Thyroid gland (tissue), 4 donors: ENCODE measurements at regions not wholly inside any gene's neighbourhood (a gene's known extent, or its start where the extent isn't known, plus 50 kb on each side); places are given as distances from the start of the nearest gene placed in this dataset.
"Not testable (repeated sequence)": the region's sequence is repeated elsewhere in the genome, so short reads cannot be mapped to it uniquely, and the experiment has no call there.

Experiments
- DNase-seq, 2 donors: peaks; one replicate each; pipeline ENCODE4 v3.0.0-alpha.2; 2019
- H3K27ac ChIP-seq, 3 donors: fragments of 200-600 bp; sonication (generic); 1 replicate in 2 of 3; 2 replicates in 1 of 3; pipeline ENCODE4 v1.5.1; 2016 to 2019; ENCODE audit warnings: mild to moderate bottlenecking in 1 of 3, moderate library complexity in 1 of 3
- H3K27me3 ChIP-seq: fragments of 200-600 bp; sonication (generic); one replicate; pipeline ENCODE4 v1.5.1; 2019
- H3K36me3 ChIP-seq, 2 donors: fragments of 200-600 bp; sonication (generic); one replicate each; pipeline ENCODE4 v1.5.1; 2016 to 2019
- H3K4me1 ChIP-seq, 2 donors: fragments of 200-600 bp; sonication (generic); one replicate each; pipeline ENCODE4 v1.5.1; 2017 to 2019
- H3K4me3 ChIP-seq, 3 donors: fragments of 200-600 bp; sonication (generic); replicated peaks in 1 of 3; 1 replicate in 2 of 3; 2 replicates in 1 of 3; pipeline ENCODE4 v1.5.1; 2016; ENCODE audit warnings: mild to moderate bottlenecking in 1 of 3
- H3K9me3 ChIP-seq: fragments of 200-600 bp; sonication (generic); one replicate; pipeline ENCODE4 v1.5.1; 2017
- CTCF ChIP-seq, 6 experiments: fragments of 200-600 bp in 3 of 6; fragments of 450-650 bp in 3 of 6; sonication (generic) in 3 of 6; IDR thresholded peaks; one replicate each; pipeline ENCODE4 v1.5.1; 2016 to 2019; ENCODE audit warnings: antibody characterized with exemption in 6 of 6, mild to moderate bottlenecking in 2 of 6, inconsistent platforms in 1 of 6, moderate library complexity in 1 of 6
- POLR2A ChIP-seq, 2 donors: fragments of 450-650 bp; IDR thresholded peaks; one replicate each; pipeline ENCODE4 v1.6.1; 2017; ENCODE audit warnings: antibody characterized with exemption in 2 of 2, mild to moderate bottlenecking in 2 of 2, moderate library complexity in 1 of 2
- WGBS, 2 donors: methylation state at CpG; one replicate each; pipeline ENCODE4 v1.1.5; 2017; 5-methylcytosine and 5-hydroxymethylcytosine counted together
- intact Hi-C: fragments of 100-400 bp; cut with DNase I; formaldehyde crosslinking; loops from one replicate; pipeline ENCODE4 v1.15.1; 2023

GRCh38 chr6:166851426-166851825, 104.9 kb downstream of the RNASET2 start:
- Histone ChIP-seq H3K9me3 (no peaks in the 10 kb centered on the region), H3K27ac (no peak overlapping the region), H3K36me3 (no peaks in the 10 kb centered on the region), H3K4me3 (no peak overlapping the region), H3K4me1 (no peaks in the 10 kb centered on the region), H3K27me3 (no peaks in the 10 kb centered on the region)
- 94 to 96% methylated on average over 11 of the region's 11 CpGs for WGBS, 2 donors
- DNase-seq: no peak
- intact Hi-C loops: no loop called here
- no peak for TF ChIP-seq POLR2A (IDR thresholded peaks at IDR 0.05)
- no peak for TF ChIP-seq CTCF (IDR thresholded peaks at IDR 0.05)

- H3K4me3 ChIP-seq: no peak overlapping the region
- TF ChIP-seq POLR2A (IDR thresholded peaks at IDR 0.05) (no peak), CTCF (IDR thresholded peaks at IDR 0.05) (no peak)
- no peaks in the 10 kb centered on the region for H3K27me3 ChIP-seq
- no peak for DNase-seq
- H3K4me1 ChIP-seq: no peaks in the 10 kb centered on the region
- no peaks in the 10 kb centered on the region for H3K9me3 ChIP-seq
- H3K27ac ChIP-seq: no peak overlapping the region
- WGBS, 2 donors: 67 to 72% methylated on average over 6 of the region's 6 CpGs
- H3K36me3 ChIP-seq: no peaks in the 10 kb centered on the region
- intact Hi-C loops: no loop called here
Measured at GRCh38 chr6:166850677-166851076, 105.7 kb downstream of the RNASET2 start.

GRCh38 chr6:166849749-166850183, 106.6 kb downstream of the RNASET2 start:
- no peaks in the 10 kb centered on the region for H3K36me3 ChIP-seq
- no peaks in the 10 kb centered on the region for H3K9me3 ChIP-seq
- no peak for DNase-seq
- no peak overlapping the region for H3K27ac ChIP-seq
- no peak for TF ChIP-seq CTCF (IDR thresholded peaks at IDR 0.05)
- TF ChIP-seq POLR2A (IDR thresholded peaks at IDR 0.05): no peak
- no peak overlapping the region for H3K4me3 ChIP-seq
- WGBS, 2 donors: 82 to 92% methylated on average over 14 to 15 of the region's 15 CpGs
- no peaks in the 10 kb centered on the region for H3K27me3 ChIP-seq
- H3K4me1 ChIP-seq: no peaks in the 10 kb centered on the region
- intact Hi-C loops: no loop called here

GRCh38 chr6:166848979-166849748, 107.2 kb downstream of the RNASET2 start:
- intact Hi-C loops: no loop called here
- Histone ChIP-seq H3K9me3 (no peaks in the 10 kb centered on the region), H3K4me1 (no peaks in the 10 kb centered on the region), H3K27me3 (no peaks in the 10 kb centered on the region), H3K36me3 (no peaks in the 10 kb centered on the region), H3K4me3 (no peak overlapping the region), H3K27ac (no peak overlapping the region)
- 93% methylated on average over 20 of the region's 20 CpGs for WGBS, 2 donors
- no peak for DNase-seq
- no peak for TF ChIP-seq CTCF (IDR thresholded peaks at IDR 0.05)
- TF ChIP-seq POLR2A (IDR thresholded peaks at IDR 0.05): no peak

- H3K4me1 ChIP-seq, H3K9me3 ChIP-seq, intact Hi-C loops, H3K4me3 ChIP-seq, H3K27me3 ChIP-seq, H3K27ac ChIP-seq, DNase-seq, H3K36me3 ChIP-seq: not testable (repeated sequence)
- 79 to 83% methylated on average over 3 of the region's 3 CpGs for WGBS, 2 donors
Measured at GRCh38 chr6:166846446-166847142, 109.8 kb downstream of the RNASET2 start.
